DMS 273 treated with DMSO at 0.1 percent for 48 hours (cell line): ENCODE measurements at regions not wholly inside any gene's neighbourhood (a gene's known extent, or its start where the extent isn't known, plus 50 kb on each side); places are given as distances from the start of the nearest gene placed in this dataset.
A peak's percentile ranks its signal among the peaks of the same experiment; 100 is the strongest.

Experiments
- DNase-seq: peaks from one replicate; lab custom pipeline; 2025; lab: John Stamatoyannopoulos, UW

DNA sequence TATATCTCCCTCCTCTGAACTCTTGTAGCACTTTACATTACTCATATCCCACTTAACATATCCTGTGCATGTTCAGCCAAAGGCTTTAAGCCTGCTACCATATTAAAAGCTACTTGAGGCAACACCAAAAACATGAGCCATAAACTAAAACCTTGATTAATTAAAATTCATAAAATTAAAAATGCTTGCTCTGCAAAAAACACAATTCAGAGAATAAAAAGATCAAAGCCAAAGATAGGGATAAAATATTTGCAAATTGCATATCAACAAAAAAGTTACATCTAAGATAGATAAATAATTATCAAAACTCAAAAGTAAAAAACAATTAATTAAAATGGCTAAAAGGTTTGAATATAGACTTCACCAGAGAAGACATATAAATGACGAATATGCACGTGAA lies 495.4 kb upstream of the PIK3C3 start:
- DNase-seq = no peak

DNA sequence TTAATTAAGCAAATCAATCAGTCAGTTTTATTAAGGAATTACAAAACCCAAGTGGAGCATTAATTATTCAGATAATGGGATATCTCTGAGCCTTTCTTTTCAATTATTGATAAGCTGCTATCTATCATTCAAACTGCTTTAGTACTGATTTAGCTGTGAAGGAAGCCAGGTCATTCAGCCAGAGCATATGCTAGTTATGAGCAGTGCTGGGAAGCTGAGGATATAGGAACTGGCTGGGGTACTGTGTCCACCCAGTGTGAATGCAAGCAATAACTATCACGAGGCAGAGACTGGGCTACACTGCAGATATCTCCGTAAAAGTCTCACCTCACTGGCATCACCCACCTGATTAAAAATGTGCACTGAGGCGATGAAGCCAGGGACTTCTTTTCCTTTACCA lies 496.7 kb upstream of the PIK3C3 start:
- no peak for DNase-seq

DNA sequence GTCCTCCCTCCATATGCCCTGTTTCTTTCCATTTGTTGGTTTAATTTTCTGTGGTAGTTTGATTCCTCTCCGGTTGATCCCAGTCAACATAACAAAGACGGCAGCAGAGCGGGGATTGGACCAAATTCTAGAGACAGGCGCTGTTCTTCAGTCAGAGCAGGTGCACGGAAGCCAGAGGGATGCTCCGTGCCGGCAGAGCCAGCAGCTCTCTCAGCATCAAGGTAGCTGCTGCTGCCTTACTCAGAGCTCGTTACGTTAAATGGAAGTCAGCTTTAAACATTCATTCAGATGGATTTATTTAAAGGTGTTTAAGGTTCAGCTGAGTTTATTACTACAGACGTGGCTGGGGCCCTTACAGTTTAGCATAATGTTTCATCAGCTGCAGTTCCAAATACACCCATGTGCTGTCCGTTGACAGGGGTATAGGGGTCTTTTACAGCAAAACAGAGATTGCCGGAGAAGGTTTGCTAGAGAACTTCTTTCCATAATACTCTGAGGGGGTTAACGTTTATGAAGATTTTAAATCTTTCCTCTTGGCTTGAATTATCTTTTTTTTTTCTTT lies 497.2 kb upstream of the PIK3C3 start:
- DNase-seq = no peak

DNA sequence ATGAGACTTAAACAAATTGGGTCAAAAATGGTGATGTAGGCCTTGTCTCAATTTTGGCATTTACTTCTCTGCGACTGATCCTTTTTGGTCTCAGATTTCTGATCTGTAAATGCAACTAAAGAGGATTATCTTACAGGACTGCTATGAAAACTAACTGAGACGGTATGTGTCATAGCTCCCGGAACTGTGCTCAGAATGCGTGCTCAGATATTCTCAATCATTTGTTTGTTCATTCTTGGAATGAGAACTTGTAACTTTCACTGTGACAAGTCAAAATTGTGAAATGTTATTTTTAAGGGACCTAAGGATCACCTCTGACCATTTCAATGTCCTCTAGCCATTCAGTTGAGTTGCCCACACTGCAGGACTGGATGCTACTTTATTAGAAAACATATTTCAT lies 498.2 kb upstream of the PIK3C3 start:
- DNase-seq = no peak

DNA sequence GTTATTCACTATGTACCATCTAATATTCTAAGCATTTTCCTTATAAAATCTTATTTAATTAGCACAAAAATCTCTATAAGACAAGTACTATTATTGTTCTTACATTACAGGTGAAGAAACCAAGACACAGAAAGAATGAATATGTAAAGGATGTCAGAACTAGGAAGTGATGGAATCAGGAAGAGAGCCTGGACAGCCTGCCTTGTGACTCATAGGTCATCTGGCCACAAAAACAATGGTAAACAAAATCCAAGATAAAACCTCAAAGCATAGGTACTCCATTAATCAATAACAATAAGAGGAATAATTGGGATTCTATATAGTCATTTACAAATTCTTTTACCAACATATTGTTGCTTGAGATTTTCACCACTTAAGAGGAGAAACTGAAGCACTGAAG lies 505.4 kb upstream of the PIK3C3 start:
- no peak for DNase-seq

DNA sequence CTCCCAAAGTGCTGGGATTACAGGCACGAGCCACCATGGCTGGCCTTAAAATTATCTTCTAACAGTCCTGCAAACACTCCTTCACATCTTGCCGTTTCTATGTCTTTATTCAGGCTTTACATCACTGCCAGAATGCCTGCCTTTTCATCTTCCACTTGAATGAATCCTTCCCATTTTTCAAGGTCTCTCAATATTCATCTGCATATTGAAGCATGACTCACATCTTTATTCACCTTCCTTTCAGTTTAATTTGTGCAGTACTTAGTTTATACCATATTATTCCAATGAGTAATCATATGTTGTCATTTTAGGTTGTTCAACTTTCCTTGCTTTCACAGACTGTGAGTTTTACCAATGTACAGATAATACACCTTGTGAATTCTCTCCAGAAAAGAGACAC lies 510.1 kb upstream of the PIK3C3 start:
- DNase-seq = no peak

DNA sequence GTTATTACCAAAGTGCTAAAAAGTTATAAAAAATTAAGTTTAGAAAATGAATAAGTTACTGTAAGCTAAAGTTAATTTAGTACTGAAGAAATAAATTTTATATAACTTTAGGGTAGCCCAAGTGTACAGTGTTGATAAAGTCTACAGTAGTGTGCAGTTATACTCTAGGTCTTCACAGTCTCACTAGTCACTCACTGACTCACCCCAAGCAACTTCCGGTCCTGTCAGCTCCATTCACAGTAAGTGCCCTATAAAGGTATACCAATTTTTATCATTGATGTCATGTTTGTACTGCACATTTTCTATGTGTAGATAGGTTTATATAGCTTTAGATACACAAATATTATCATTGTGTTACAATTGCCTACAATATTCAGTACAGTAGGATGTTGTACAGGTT lies 518.3 kb upstream of the PIK3C3 start:
- no peak for DNase-seq

DNA sequence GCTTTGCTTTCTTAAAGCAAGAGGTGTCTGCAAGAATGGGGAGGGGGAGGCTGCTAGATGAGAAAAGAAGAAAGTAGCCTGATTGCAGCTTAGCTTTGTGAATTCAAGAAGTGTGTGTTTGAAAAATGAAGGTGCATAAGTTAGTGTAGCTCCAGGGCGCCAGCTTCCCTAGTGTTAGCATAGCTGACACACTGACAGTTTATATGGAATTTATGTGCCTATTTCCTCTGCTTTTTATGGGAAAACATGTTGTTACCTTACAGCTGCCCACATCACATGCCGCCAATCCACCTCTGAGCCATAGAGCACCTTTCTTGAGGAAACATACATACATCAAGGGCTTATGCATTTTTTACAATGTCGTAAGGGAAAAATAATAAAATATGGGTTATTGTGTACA lies 536.4 kb upstream of the PIK3C3 start:
- DNase-seq = no peak

DNA sequence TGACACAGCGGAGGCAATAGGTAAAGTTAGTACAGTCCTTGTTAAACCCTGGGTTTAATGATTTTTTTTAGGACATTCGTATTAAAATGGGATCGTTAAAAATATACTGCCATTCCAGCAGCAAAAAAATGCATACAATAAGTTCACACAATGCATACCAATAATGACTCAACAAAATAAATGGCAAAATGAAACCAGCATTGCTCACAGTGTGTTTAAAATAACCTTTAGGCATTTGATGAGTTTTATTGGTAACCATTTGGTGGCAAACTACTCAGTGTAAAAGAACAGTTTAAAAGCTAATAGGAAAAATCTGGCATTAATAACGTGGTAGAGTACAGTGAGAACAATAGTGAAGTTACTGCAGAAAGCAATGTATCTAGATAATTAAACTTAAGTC lies 539.0 kb upstream of the PIK3C3 start:
- DNase-seq = no peak

DNA sequence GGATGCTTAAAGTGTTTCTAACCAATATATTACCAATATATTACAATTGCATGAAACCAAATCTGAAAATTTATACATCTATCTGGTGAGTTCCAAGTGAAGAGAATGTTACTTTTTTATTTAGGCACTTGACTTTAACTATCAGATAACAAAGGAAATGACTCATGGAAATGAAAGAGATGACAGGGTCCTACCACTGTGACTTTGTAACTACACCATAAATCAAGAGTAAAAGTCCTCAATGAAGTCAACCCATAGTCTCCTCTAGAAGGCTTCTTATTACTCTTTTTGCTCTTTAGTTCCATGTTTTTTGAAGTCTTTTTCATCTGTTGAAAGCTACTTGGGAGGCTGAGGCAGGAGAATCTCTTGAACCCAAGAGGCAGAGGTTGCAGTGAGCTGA lies 545.0 kb upstream of the PIK3C3 start:
- no peak for DNase-seq

DNA sequence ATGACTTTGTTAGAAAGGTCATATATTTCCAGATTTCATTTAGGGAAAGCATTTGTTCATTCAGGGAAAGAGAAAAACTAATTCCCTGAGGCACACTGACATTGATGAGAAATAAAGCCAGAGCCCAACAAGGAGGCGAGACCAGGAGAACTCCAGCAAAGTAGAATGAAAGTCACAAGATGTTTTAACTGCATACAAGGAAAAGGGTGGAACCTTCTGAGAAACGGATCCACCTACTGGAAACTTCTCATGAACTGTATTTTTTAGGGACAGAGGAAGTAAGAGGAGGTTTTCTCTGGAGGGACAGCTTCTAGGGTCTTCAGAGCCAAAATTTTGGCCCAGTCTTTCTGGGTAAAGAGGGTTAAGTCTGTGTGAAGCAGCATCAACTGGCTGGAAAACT lies 548.2 kb upstream of the PIK3C3 start:
- DNase-seq = no peak

DNA sequence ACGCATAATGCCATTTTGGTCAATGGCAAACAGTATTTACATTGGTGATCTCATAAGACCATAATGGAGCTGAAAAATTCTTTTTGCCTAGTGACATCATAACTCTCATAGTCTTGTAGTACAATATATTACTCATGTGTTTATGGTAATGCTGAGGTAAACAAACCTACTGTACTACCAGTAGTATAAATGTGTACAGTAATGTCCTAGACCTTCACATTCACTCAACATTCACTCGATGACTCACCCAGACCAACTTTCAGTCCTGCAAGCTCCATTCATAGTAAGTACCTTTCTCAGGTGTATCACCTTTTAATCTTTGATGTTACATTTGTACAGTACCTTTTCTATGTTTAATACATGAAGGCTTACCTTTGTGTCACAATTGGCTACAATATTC lies 558.2 kb upstream of the PIK3C3 start:
- DNase-seq = no peak

DNA sequence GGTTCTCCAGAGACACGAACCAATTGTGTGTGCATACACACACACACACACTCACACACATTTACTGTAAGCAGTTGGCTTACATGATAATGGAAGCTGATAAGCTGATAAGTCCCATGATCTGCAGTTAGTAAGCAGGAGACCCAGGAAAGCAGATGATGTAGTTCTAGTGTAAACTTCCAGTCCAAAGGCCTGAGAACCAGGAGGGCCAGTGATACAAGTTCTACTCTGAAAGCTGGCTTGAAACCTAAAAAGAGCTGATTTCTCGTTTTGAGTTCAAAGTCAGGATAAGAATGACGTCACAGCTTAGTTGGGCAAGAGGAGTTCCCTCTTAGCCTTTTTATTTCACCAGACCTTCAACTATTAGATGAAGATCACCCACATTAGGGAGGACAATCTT lies 558.8 kb upstream of the PIK3C3 start:
- DNase-seq = no peak

DNA sequence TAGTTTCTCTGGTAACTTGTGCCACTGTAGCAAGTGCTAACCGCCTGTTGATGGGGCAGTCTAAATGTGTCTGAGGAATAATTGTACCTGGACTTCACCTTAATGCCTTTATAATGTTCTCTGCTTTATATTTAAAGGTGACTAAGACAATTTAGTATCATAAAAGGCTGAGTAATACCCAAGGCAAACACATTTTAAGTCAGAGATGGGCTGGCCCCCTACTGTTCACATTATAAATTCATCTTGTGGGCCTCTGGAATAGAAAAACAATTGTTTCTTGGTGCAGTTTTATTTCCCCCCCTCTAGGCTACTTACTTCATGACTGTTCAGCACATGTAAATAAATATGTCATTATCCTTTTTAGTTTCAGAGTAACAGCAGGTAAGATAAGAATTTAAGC lies 559.3 kb upstream of the PIK3C3 start:
- DNase-seq = no peak

DNA sequence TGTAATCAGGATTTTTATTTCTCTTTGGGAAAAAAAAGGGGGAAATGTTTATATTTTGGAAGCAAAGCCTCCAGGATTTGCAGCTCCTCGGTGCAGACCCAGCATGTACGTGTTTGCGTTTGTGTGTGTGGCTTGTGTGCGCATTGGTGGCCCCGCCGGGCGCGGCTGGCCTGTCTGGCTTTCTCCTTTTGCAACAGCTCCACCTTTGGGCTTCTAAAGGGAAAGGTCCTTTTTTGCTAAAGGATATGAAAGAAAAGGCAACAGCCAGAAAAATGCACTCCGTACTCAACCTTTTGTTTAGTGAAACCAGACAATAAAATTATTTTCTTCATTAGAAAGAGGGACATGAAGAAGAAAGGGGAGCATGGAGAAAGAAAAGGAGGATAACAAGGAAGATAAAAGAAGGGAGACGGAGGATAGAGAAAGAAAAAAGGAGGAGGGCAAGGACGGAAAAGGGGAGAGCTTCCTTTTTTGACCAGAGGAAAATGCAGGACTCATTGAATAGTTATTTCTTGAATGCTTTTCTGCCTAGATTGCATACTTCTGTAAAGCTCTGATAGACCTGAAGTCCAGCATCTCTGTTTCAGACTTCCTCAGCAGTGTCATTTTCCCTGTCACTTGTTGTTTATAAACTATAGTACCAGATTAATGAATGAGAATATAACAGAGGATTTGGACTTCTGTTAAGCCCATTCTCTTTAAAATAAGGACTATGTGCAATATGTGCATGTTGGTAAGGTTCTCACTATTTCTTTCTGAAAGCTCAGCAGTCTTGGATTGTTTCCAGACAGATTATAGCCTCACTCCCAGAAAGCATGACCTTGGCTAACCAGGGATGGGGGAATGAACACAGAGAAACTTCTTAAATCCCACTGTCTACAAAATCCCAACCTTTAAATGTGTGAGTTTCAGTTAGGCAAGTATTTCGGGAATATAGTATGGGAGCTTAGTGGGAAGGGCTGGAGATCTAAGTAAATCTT lies 563.1 kb upstream of the PIK3C3 start:
- peak; percentile 55 for DNase-seq

DNA sequence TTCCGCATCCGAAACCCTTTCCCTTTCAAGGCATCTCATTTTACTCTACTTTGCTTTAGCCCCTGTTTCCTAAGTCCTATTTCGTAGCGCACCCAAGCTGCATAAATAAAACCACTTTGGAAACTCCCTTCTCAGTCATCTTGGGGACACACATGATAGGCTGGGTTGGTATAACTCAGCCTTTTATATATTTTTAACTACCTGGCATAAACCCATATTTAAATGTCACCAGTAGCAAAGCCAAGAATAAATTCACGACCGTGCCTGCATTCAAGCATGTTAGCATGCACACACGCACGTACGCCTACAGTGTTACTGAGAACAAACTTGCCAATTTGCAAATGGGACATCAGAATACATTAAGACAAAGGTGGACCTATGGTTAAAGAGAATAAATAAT lies 564.7 kb upstream of the PIK3C3 start:
- DNase-seq = no peak

DNA sequence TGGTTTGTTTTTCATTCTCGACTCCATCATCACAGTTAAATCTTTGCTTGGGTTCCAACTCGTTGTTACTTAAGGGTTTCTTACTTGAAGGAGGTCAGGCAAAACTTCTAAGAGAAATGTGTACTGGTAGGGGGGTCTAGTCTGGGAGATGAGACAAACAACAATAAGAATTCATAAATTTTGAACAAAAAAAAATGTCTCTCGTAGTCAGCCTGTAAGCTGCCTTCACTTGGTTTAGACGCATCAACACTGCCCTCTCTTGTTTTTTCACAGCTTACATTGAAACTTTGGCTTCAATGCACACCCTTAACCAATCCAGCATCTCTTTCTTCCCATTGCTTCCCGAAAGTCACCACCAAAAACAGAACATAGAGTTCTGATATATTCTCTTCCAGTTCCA lies 576.4 kb upstream of the PIK3C3 start:
- no peak for DNase-seq

DNA sequence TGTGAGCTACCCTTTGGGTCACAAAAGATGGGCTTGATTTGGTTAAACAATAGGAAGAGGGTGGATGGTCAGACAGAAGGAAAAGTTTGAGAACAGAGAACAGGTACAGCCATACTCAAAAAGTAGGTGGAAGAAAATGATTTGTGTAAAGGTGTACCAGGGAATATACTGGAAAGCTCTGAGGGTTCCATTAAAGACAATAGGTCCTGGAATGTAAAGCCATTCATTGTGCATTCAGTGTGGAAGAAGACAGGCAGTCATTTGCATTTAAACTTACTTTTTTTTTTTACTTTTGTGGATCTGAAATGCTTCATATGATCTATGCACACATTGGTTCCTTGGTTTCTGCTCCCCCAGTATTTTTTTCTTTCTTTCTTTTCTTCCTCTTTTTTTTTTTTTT lies 581.4 kb upstream of the PIK3C3 start:
- DNase-seq = no peak

DNA sequence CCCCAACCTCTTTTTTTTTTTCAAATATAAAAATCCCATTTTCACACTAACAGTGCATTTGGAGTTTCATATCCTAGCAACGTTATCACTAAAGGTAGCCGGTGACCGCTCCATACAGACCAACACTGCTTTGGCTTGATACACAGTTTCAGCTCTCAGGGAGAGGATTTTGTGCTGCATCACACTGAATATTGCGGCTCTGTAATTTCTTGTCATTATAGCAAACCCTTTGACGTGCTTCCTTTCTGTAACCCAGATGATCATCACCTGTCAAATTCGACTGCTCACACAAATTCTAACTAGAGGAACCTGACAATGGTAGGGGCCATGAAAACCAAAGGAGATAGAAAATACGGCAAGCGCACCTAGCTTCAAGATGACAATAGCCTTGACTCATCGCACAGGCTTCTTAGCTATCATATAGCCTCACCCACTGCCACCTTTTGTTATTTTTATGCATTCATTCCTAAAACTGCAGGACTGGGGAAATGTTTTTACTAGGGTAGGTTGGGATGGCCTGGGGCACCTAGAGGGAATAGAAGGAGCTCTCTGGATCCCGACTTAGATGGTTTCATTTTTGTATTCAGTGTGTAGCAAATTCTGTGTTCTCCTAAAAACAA lies 582.9 kb upstream of the PIK3C3 start:
- no peak for DNase-seq

DNA sequence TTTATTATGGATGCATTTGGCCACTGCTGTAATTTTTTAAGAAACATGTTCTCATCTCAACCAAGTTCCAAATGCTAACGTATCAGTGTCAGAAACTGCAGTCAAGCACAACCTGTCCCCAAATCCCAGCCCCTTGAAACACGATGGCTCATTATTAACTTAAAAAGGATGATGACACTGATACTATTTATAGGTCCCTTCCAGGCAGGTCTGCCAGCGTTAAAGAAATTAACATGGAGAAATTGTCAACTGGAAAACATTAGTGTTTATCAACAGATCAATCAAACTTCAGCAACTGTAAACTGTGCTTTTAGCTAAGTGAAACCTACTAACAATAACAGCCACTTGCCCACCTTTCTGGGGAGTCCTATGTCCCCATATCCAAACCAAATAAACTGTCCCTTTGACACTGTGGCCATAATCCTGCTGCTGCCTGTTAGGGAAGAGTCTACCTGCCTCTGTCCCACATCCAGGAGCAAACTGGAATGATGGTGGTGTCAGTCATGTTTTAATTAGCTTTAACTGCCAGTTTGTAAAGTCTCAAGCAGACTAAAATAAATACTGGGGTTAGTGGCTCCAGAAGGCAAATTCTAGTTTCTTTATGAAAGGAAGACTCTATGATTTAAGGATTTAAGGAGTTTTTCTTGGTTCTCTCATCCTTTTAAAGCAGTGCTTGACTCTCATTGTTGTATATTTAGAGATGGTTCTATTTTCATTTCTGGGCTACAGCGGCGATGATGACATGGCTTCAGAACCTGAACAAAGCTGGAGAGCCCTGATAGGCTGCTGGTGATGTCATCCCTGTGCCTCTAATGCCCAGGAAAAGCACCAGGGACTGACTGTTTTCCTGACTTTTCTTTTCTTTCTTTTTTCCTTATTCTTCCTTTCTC lies 583.6 kb upstream of the PIK3C3 start:
- DNase-seq = no peak

DNA sequence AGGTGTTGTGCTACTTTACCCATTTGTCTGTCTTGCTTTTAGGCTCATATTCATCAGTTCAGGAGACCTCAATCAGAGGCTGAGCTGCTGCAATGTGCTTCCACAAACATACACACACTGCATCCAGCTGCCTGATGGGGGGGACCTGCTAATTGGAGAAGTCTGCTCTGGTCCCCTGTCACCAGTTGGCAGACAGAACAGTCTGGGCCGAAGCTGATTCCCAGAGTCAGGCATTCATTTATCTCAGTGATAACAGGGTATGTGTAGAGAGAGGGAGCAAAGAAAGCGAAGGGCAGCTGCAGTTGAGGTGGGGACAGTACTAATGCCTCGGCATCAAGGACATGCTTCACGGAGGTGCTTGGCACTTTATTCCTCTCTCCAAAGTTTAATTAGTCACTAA lies 584.3 kb upstream of the PIK3C3 start:
- no peak for DNase-seq

DNA sequence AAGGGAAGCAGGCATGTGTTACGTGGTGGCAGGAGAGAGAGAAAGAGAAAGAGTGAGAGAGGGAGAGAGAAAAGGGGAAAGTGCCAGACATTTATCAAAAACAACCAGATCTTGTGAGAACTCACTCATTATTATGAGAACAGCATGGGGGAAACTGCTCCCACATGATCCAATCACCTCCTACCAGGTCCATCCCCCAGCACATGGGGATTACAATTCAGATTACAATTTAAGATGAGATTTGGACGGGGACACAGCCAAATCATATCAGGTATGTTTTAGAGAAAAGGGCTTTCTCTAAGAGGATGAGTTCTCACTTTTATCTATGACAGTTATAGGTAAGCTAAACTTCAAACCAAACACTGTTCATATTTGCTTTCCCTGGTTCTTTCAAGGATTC lies 597.3 kb upstream of the PIK3C3 start:
- no peak for DNase-seq
